Kidney epithelial cell (primary cell): ENCODE measurements at regions not wholly inside any gene's neighbourhood (a gene's known extent, or its start where the extent isn't known, plus 50 kb on each side); places are given as distances from the start of the nearest gene placed in this dataset.

Experiments
- DNase-seq: peaks from one replicate; pipeline ENCODE4 v3.0.0-alpha.2; 2010; ENCODE audit warnings: low read depth
- H3K27me3 ChIP-seq: 2 replicates; pipeline ENCODE4 v1.6.0; 2011; ENCODE audit warnings: low read length; ENCODE audit not compliant: control insufficient read depth, insufficient read depth
- H3K36me3 ChIP-seq: 2 replicates; pipeline ENCODE4 v1.5.1; 2011; ENCODE audit warnings: low read length; ENCODE audit not compliant: control insufficient read depth, insufficient read depth
- H3K4me3 ChIP-seq: 2 replicates; pipeline ENCODE4 v1.5.1; 2011; ENCODE audit warnings: low read depth, mild to moderate bottlenecking, control low read depth, low read length
- CTCF ChIP-seq: IDR thresholded peaks from 2 replicates; pipeline ENCODE4 v1.5.1; 2011; ENCODE audit warnings: mild to moderate bottlenecking, moderate library complexity, low read length, control low read depth, inconsistent platforms; ENCODE audit not compliant: insufficient read depth, poor library complexity, severe bottlenecking

GRCh38 chr4:163988391-163988790 lies 493.9 kb downstream of the TMA16 start:
- H3K4me3 ChIP-seq = no peak overlapping the region
- no peak for DNase-seq
- H3K36me3 ChIP-seq = no peaks in the 10 kb centered on the region
- no peak for TF ChIP-seq CTCF
- H3K27me3 ChIP-seq = no peaks in the 10 kb centered on the region

GRCh38 chr4:163988865-163989264 lies 494.4 kb downstream of the TMA16 start:
- TF ChIP-seq CTCF = no peak
- Histone ChIP-seq H3K27me3 (no peaks in the 10 kb centered on the region), H3K4me3 (no peak overlapping the region), H3K36me3 (no peaks in the 10 kb centered on the region)
- no peak for DNase-seq

- Histone ChIP-seq H3K27me3 (no peaks in the 10 kb centered on the region), H3K36me3 (no peaks in the 10 kb centered on the region), H3K4me3 (no peak overlapping the region)
- no peak for TF ChIP-seq CTCF
- DNase-seq = no peak
Observed at GRCh38 chr4:163991298-163991865, 496.9 kb downstream of the TMA16 start.

GRCh38 chr4:164009435-164009834 lies 514.9 kb downstream of the TMA16 start:
- TF ChIP-seq CTCF = no peak
- DNase-seq = no peak
- Histone ChIP-seq H3K4me3 (no peak overlapping the region), H3K27me3 (no peaks in the 10 kb centered on the region), H3K36me3 (no peaks in the 10 kb centered on the region)

GRCh38 chr4:164011791-164012190 lies 517.3 kb downstream of the TMA16 start:
- Histone ChIP-seq H3K36me3 (no peaks in the 10 kb centered on the region), H3K27me3 (no peaks in the 10 kb centered on the region), H3K4me3 (no peak overlapping the region)
- DNase-seq = no peak
- TF ChIP-seq CTCF = no peak

GRCh38 chr4:164012396-164013027 lies 518.0 kb downstream of the TMA16 start:
- no peak for DNase-seq
- Histone ChIP-seq H3K4me3 (no peak overlapping the region), H3K27me3 (no peaks in the 10 kb centered on the region), H3K36me3 (no peaks in the 10 kb centered on the region)
- peak; percentile 67 for TF ChIP-seq CTCF
